SH-SY5Y (cell line): ENCODE measurements at regions not wholly inside any gene's neighbourhood (a gene's known extent, or its start where the extent isn't known, plus 50 kb on each side); places are given as distances from the start of the nearest gene placed in this dataset.

Source experiments
- GATA2 ChIP-seq: IDR thresholded peaks from 2 replicates; pipeline ENCODE4 v1.6.1; 2011; ENCODE audit warnings: mild to moderate bottlenecking, low read depth, low read length
- GATA3 ChIP-seq: IDR thresholded peaks from 2 replicates; pipeline ENCODE4 v1.6.1; 2011; ENCODE audit warnings: low read depth, mild to moderate bottlenecking, low read length, moderate library complexity

GRCh38 chr2:5509362-5509761 lies 182.8 kb upstream of the SOX11 start:
- TF ChIP-seq GATA2 (no peak), GATA3 (no peak)
